ENCODE measurements at regions not wholly inside any gene's neighbourhood (a gene's known extent, or its start where the extent isn't known, plus 50 kb on each side); places are given as distances from the start of the nearest gene placed in this dataset.
A peak's percentile ranks its signal among the peaks of the same experiment; 100 is the strongest.

DNA sequence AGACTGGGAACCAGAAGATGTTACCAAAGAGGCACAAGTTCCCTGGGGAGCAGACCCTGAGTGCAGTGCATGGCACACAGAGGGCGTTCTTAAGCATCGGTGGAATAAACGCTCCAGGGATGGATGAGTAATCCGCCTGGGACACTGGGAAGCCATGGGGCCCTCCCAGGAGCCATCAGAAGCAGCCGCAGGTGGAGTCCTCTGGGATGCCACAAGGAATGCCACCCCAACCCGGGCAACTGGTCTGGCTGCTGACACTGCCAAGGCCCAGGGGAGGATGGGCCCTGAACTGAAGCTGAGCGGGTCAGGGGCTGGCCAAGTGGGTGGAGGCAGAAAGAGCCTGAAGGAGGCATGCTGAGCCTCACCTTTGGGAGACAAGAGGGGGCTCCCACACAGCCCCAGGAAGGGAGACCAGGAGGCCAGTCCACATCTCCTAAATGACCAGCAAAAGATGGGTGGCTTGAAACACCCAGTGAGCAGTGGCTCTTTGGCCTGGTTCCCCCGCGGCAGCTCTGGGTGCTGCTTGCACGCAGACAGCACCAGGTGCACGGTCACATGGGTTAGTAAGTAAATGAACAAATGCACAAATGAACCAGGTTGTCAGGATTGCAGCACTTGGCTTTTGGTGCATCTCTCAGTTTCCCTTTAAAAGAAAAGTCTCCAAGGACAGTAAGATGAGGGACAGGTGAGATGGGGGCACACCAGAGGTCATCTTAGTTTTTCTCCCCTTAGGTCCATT is 141.3 kb upstream of the ZMIZ1 start (continued):
- TF ChIP-seq, protein P1, sequence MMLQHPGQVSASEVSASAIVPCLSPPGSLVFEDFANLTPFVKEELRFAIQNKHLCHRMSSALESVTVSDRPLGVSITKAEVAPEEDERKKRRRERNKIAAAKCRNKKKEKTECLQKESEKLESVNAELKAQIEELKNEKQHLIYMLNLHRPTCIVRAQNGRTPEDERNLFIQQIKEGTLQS (IDR thresholded peaks at IDR 0.05), result no peak
- TF ChIP-seq POLR2AphosphoS5 (IDR thresholded peaks at IDR 0.05; ENCODE audit: low read depth, low read length), result peak; percentile 51

DNA sequence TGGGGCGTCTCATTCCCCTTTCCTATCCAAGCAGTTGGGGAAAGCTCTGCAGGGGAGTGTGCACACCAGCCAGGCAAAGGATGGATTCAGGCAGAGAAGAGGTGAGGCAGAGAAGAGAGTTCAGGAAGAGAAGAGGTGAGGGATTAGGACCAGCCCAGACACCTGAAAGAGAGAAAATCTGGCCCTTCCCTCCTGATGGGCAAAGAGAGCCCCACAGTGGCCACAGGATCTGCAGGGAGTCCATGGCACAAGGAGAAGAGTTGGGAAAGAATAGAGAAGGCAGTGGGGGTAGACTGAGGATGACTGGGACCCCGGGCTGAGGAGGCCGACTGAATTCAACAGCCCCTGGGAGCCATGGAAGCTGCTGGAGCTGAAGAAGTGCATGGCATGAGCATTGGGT is 140.4 kb upstream of the ZMIZ1 start:
- TF ChIP-seq EGR1 (IDR thresholded peaks at IDR 0.05; ENCODE audit: low read depth) (no peak), RAD21 (IDR thresholded peaks at IDR 0.05; ENCODE audit: low read depth) (peak; percentile 22; the same call in 1 of the 2 replicates)
- H3K9ac ChIP-seq (ENCODE audit: low read length), result no peak overlapping the region
- no TSS peak for BruUV-seq (replicated peaks)
- no peak overlapping the region for H3K4me3 ChIP-seq (replicated peaks in 1 of 2; ENCODE audit: low read depth in 1 of 2, low read length in 2 of 2)
- no peaks in the 10 kb centered on the region for H3K79me2 ChIP-seq (ENCODE audit: insufficient read depth, low read length)
- RAD21 ChIA-PET (ENCODE audit: low non-redundant PET in 1 of 2, low total read pairs in 2 of 2, uncharacterized antibody in 2 of 2, unreplicated experiment in 2 of 2), result no interaction called here
- no peak overlapping the region for H3K27ac ChIP-seq (ENCODE audit: low read depth, low read length)
- no peak for DNase-seq (ENCODE audit: low read depth, low spot score)
- intact Hi-C loops (cut with micrococcal nuclease), result loop anchor here (5.0 kb wide), 1 partner anchor 139 kb away; the partner anchor contains the start of gene ZMIZ1
- no peaks in the 10 kb centered on the region for H3K27me3 ChIP-seq (ENCODE audit: insufficient read depth, low read length)
- H3K4me1 ChIP-seq (ENCODE audit: control insufficient read depth in 1 of 2, insufficient read depth in 2 of 2, low read length in 2 of 2), result peaks cover 22 to 62% of the 10 kb centered on the region in 2 experiments
- H3K4me2 ChIP-seq (ENCODE audit: low read length), result no peak overlapping the region
- H3K9me2 ChIP-seq (ENCODE audit: insufficient read depth), result no peaks in the 10 kb centered on the region
- no peak for ATAC-seq
- H3K9me3 ChIP-seq (ENCODE audit: control insufficient read depth in 1 of 2, insufficient read depth in 1 of 2, low read depth in 1 of 2, low read length in 2 of 2), result no peaks in the 10 kb centered on the region
- H2AFZ ChIP-seq (ENCODE audit: low read depth, low read length, poor library complexity, severe bottlenecking), result no peak overlapping the region
- no peaks in the 10 kb centered on the region for H3K36me3 ChIP-seq (ENCODE audit: control insufficient read depth in 1 of 2, insufficient read depth in 2 of 2, low read length in 2 of 2)
- H4K20me1 ChIP-seq (ENCODE audit: insufficient read depth), result no peaks in the 10 kb centered on the region
- POLR2A ChIA-PET, result no interaction called here
- CTCF ChIA-PET, result no interaction called here

DNA sequence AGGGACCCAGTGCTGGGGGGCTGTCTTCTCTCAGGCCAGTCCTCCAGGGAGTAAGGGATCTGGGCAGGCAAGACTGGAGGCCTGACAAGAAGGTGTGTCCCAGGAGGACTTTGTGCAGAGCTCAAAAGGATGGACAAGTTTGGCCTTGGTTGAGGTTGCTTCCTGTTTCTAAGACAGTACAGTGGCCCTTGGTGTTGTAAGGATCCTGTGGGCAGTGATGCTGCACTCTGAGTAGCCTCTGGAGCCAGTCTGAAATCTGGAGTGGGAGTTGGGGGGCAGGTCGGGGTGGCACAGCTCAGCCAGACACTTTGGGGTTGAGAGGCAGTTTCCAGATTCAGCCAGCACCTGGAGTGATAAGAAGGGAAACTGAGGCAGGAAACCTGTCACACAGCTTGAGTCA is 139.2 kb upstream of the ZMIZ1 start:
- Histone ChIP-seq H3K4me2 (ENCODE audit: low read length) (no peak overlapping the region), H3K27me3 (ENCODE audit: insufficient read depth, low read length) (no peaks in the 10 kb centered on the region), H3K9me3 (ENCODE audit: control insufficient read depth in 1 of 2, insufficient read depth in 1 of 2, low read depth in 1 of 2, low read length in 2 of 2) (no peaks in the 10 kb centered on the region), H3K27ac (ENCODE audit: low read depth, low read length) (no peak overlapping the region), H3K79me2 (ENCODE audit: insufficient read depth, low read length) (no peaks in the 10 kb centered on the region), H3K4me3 (replicated peaks in 1 of 2; ENCODE audit: low read depth in 1 of 2, low read length in 2 of 2) (no peak overlapping the region), H4K20me1 (ENCODE audit: insufficient read depth) (no peaks in the 10 kb centered on the region), H2AFZ (ENCODE audit: low read depth, low read length, poor library complexity, severe bottlenecking) (no peak overlapping the region), H3K9me2 (ENCODE audit: insufficient read depth) (no peaks in the 10 kb centered on the region), H3K36me3 (ENCODE audit: control insufficient read depth in 1 of 2, insufficient read depth in 2 of 2, low read length in 2 of 2) (no peaks in the 10 kb centered on the region), H3K9ac (ENCODE audit: low read length) (no peak overlapping the region), H3K4me1 (ENCODE audit: control insufficient read depth in 1 of 2, insufficient read depth in 2 of 2, low read length in 2 of 2) (peaks cover 22 to 55% of the 10 kb centered on the region in 2 experiments)
- BruUV-seq (replicated peaks), result no TSS peak
- POLR2A ChIA-PET, result no interaction called here
- intact Hi-C loops (cut with micrococcal nuclease), result loop anchor here (5.0 kb wide), 1 partner anchor 138 kb away; the partner anchor contains the start of gene ZMIZ1
- ATAC-seq (no peak), DNase-seq (ENCODE audit: low read depth, low spot score) (no peak)
- CTCF ChIA-PET, result no interaction called here
- TF ChIP-seq CEBPB (IDR thresholded peaks at IDR 0.05; ENCODE audit: low read depth) (no peak), CBX3 (IDR thresholded peaks at IDR 0.05; ENCODE audit: low read depth) (no peak), TCF7L2 (IDR thresholded peaks at IDR 0.05; ENCODE audit: borderline replicate concordance, extremely low read depth, insufficient read depth, insufficient read length) (no peak), EGR1 (IDR thresholded peaks at IDR 0.05; ENCODE audit: low read depth) (no peak), ZNF274 (IDR thresholded peaks at IDR 0.05; ENCODE audit: low read depth, low read length) (no peak), POLR2AphosphoS5 (IDR thresholded peaks at IDR 0.05; ENCODE audit: low read depth, low read length) (no peak), YY1 (IDR thresholded peaks at IDR 0.05; ENCODE audit: extremely low read depth, insufficient replicate concordance, low read depth, low read length) (no peak), JUND (IDR thresholded peaks at IDR 0.05) (no peak), EZH2 (IDR thresholded peaks at IDR 0.05) (no peak), SIN3A (IDR thresholded peaks at IDR 0.05; ENCODE audit: low read depth) (no peak), RAD21 (IDR thresholded peaks at IDR 0.05; ENCODE audit: low read depth) (no peak)
- TF ChIP-seq, protein P2, sequence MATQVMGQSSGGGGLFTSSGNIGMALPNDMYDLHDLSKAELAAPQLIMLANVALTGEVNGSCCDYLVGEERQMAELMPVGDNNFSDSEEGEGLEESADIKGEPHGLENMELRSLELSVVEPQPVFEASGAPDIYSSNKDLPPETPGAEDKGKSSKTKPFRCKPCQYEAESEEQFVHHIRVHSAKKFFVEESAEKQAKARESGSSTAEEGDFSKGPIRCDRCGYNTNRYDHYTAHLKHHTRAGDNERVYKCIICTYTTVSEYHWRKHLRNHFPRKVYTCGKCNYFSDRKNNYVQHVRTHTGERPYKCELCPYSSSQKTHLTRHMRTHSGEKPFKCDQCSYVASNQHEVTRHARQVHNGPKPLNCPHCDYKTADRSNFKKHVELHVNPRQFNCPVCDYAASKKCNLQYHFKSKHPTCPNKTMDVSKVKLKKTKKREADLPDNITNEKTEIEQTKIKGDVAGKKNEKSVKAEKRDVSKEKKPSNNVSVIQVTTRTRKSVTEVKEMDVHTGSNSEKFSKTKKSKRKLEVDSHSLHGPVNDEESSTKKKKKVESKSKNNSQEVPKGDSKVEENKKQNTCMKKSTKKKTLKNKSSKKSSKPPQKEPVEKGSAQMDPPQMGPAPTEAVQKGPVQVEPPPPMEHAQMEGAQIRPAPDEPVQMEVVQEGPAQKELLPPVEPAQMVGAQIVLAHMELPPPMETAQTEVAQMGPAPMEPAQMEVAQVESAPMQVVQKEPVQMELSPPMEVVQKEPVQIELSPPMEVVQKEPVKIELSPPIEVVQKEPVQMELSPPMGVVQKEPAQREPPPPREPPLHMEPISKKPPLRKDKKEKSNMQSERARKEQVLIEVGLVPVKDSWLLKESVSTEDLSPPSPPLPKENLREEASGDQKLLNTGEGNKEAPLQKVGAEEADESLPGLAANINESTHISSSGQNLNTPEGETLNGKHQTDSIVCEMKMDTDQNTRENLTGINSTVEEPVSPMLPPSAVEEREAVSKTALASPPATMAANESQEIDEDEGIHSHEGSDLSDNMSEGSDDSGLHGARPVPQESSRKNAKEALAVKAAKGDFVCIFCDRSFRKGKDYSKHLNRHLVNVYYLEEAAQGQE (IDR thresholded peaks at IDR 0.05; ENCODE audit: low read depth), result no peak
- TF ChIP-seq, protein P3, sequence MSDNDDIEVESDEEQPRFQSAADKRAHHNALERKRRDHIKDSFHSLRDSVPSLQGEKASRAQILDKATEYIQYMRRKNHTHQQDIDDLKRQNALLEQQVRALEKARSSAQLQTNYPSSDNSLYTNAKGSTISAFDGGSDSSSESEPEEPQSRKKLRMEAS (IDR thresholded peaks at IDR 0.05), result no peak
- RAD21 ChIA-PET (ENCODE audit: low non-redundant PET in 1 of 2, low total read pairs in 2 of 2, uncharacterized antibody in 2 of 2, unreplicated experiment in 2 of 2), result no interaction called here

All from HCT116 (cell line).